Right atrium auricular region (tissue), 2 donors: ENCODE measurements at regions not wholly inside any gene's neighbourhood (a gene's known extent, or its start where the extent isn't known, plus 50 kb on each side); places are given as distances from the start of the nearest gene placed in this dataset.
"Not testable (repeated sequence)": the region's sequence is repeated elsewhere in the genome, so short reads cannot be mapped to it uniquely, and the experiment has no call there.

Experiments
- DNase-seq: peaks from one replicate; pipeline ENCODE4 v3.0.0-alpha.2; 2019; ENCODE audit warnings: low spot score
- H3K27ac ChIP-seq, 2 donors: fragments of 200-600 bp; sonication (generic); 1 replicate in 1 of 2; 2 replicates in 1 of 2; pipeline ENCODE4 v1.5.1; 2016 to 2019
- H3K27me3 ChIP-seq, 2 donors: fragments of 200-600 bp; sonication (generic); one replicate each; pipeline versions ENCODE4 v1.5.1 to v1.6.0; 2017 to 2019
- H3K36me3 ChIP-seq: fragments of 200-600 bp; sonication (generic); one replicate; pipeline ENCODE4 v1.5.1; 2016
- H3K4me1 ChIP-seq, 2 donors: fragments of 200-600 bp; sonication (generic); one replicate each; pipeline versions ENCODE4 v1.5.1 to v1.6.0; 2017 to 2019
- H3K4me3 ChIP-seq, 2 donors: fragments of 200-600 bp; sonication (generic); 1 replicate in 1 of 2; 2 replicates in 1 of 2; pipeline ENCODE4 v1.5.1; 2017 to 2019; ENCODE audit warnings: mild to moderate bottlenecking in 1 of 2, moderate library complexity in 1 of 2
- H3K9me3 ChIP-seq, 2 donors: fragments of 200-600 bp; sonication (generic); one replicate each; pipeline ENCODE4 v1.5.1; 2019
- CTCF ChIP-seq, 2 donors: fragments of 200-600 bp; sonication (generic); IDR thresholded peaks; one replicate each; pipeline ENCODE4 v1.5.1; 2019; ENCODE audit warnings: antibody characterized with exemption in 2 of 2

- H3K27me3 ChIP-seq, result no peaks in the 10 kb centered on the region
- no peak for DNase-seq
- H3K4me3 ChIP-seq, result no peak overlapping the region
- H3K27ac ChIP-seq, result no peak overlapping the region
- peaks cover 0 to 10% of the 10 kb centered on the region in 2 donors for H3K4me1 ChIP-seq
- TF ChIP-seq CTCF (IDR thresholded peaks at IDR 0.05), result no peak
- H3K9me3 ChIP-seq, result no peaks in the 10 kb centered on the region
- H3K36me3 ChIP-seq, result no peaks in the 10 kb centered on the region
Observed at GRCh38 chr12:131226345-131227265, 272.9 kb downstream of the ADGRD1 start.

GRCh38 chr12:131227641-131228040 is 273.9 kb downstream of the ADGRD1 start:
- not testable (repeated sequence) for H3K9me3 ChIP-seq, DNase-seq, H3K36me3 ChIP-seq

GRCh38 chr12:131229079-131229425 is 275.3 kb downstream of the ADGRD1 start:
- not testable (repeated sequence) for H3K27ac ChIP-seq, H3K27me3 ChIP-seq, DNase-seq, H3K9me3 ChIP-seq, H3K4me3 ChIP-seq, H3K36me3 ChIP-seq
- peaks cover 0 to 10% of the 10 kb centered on the region in 2 donors for H3K4me1 ChIP-seq

More at GRCh38 chr12:131227641-131228040, 273.9 kb downstream of the ADGRD1 start:
- H3K4me1 ChIP-seq, result peaks cover 0 to 10% of the 10 kb centered on the region in 2 donors
- H3K27me3 ChIP-seq, H3K4me3 ChIP-seq, H3K27ac ChIP-seq: not testable (repeated sequence)

GRCh38 chr12:131229426-131230339 is 276.0 kb downstream of the ADGRD1 start:
- no peak for DNase-seq
- Histone ChIP-seq H3K9me3 (peaks cover 0 to 9% of the 10 kb centered on the region in 2 donors), H3K4me1 (peaks cover 0 to 10% of the 10 kb centered on the region in 2 donors), H3K4me3 (no peak overlapping the region), H3K36me3 (no peaks in the 10 kb centered on the region), H3K27ac (no peak overlapping the region), H3K27me3 (no peaks in the 10 kb centered on the region)
- TF ChIP-seq CTCF (IDR thresholded peaks at IDR 0.05), result no peak

GRCh38 chr12:131230340-131231031 is 276.8 kb downstream of the ADGRD1 start:
- Histone ChIP-seq H3K27ac (no peak overlapping the region), H3K4me3 (no peak overlapping the region), H3K9me3 (peaks cover 0 to 9% of the 10 kb centered on the region in 2 donors), H3K27me3 (no peaks in the 10 kb centered on the region), H3K36me3 (no peaks in the 10 kb centered on the region), H3K4me1 (peaks cover 0 to 10% of the 10 kb centered on the region in 2 donors)
- no peak for TF ChIP-seq CTCF (IDR thresholded peaks at IDR 0.05)
- DNase-seq, result no peak

- no peak for DNase-seq
- no peak for TF ChIP-seq CTCF (IDR thresholded peaks at IDR 0.05)
- H3K9me3 ChIP-seq, result peaks cover 0 to 9% of the 10 kb centered on the region in 2 donors
- H3K4me3 ChIP-seq, result no peak overlapping the region
- no peaks in the 10 kb centered on the region for H3K27me3 ChIP-seq
- H3K36me3 ChIP-seq, result no peaks in the 10 kb centered on the region
- H3K27ac ChIP-seq, result no peak overlapping the region
- peaks cover 0 to 10% of the 10 kb centered on the region in 2 donors for H3K4me1 ChIP-seq
Observed at GRCh38 chr12:131231032-131231980, 277.6 kb downstream of the ADGRD1 start.
